ENCODE measurements at regions not wholly inside any gene's neighbourhood (a gene's known extent, or its start where the extent isn't known, plus 50 kb on each side); places are given as distances from the start of the nearest gene placed in this dataset.

DNA sequence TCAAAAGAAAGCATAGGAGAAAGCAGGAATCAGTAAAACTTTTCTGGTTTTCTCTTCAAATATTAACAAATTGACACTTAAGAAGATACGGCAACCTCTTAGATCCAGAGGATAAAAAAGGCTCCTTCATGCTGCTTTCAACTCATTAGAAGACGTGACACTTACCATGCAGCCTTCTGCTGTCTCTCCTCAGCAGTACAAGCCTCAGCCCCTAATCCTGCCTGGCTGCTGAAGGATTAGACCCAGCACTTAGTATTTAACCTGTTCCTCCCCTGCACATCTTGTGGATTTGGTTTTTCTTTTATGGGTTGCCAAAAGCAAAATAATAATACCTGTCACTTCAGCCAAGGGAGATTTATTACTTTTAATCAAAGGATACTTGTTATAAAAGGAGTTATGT, 108.4 kb downstream of the LYZL1 start:
- no peak for FAIRE-seq

DNA sequence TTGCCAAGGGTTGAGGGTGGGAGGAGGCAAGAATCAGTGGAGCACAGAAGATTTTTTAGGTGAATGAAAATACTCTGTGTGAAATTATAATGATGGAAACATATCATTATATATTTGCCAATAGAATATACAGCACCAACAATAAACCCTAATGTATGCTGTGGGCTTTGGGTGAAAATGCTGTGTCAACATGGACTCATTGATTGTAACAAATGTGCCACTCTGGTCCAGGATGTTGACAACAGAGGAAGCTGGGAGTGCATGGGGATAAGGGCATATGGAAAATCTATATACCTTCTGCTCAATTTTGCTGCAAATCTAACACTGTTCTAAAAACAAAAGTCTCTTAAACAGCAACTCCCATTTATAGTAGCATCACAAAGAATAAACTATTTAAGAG, 114.3 kb downstream of the LYZL1 start:
- FAIRE-seq: no peak

DNA sequence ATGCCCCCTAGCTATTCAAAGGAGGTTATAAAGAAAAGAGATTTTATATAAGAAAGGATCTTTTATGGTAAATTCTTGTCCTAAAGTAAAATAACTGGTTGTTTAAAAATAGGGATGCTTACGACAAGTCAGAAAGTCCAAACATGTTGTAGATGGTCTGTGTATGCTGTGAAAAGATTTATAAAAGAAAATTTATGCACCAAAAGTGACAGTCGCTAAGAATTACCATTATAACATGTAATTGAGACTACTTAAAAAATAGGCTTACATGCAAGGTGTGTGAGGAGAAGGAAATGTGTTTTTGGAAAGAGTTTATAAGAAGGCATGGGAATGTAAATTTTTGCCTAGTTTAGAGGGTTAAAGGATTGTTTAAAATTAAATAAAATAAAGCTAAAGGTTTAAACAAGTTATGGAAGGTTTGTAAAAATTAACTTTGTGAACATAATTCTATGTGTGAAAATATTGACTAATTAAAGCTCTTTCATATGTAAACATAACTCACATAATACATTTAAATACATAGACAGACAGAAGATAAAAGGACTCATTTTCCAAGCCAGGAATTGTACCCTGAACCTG, 118.5 kb downstream of the LYZL1 start:
- no peak for FAIRE-seq

Data from A204.1 (cell line).